ENCODE measurements at regions not wholly inside any gene's neighbourhood (a gene's known extent, or its start where the extent isn't known, plus 50 kb on each side); places are given as distances from the start of the nearest gene placed in this dataset.

- H3K4me3 ChIP-seq (replicated peaks in 1 of 3; ENCODE audit: insufficient read depth in 1 of 3, low read depth in 1 of 3, low read length in 3 of 3): no peak overlapping the region
- FAIRE-seq: no peak
- ChIA-PET CTCF (no interaction called here), POLR2A (no interaction called here)
- no peak overlapping the region for H3K4me2 ChIP-seq (ENCODE audit: insufficient read depth, low read length)
- no peak for TF ChIP-seq MAX (IDR thresholded peaks at IDR 0.05; ENCODE audit: insufficient read depth, insufficient read length)
- no peak for TF ChIP-seq CTCF (IDR thresholded peaks at IDR 0.05; ENCODE audit: extremely low read depth in 1 of 2, insufficient read depth in 1 of 2, low read depth in 1 of 2, low read length in 2 of 2)
- H3K36me3 ChIP-seq (ENCODE audit: control insufficient read depth in 2 of 2, extremely low read depth in 1 of 2, insufficient read depth in 2 of 2, low read length in 2 of 2): no peaks in the 10 kb centered on the region
- H3K4me1 ChIP-seq (ENCODE audit: control insufficient read depth, extremely low read depth, insufficient read depth, low read length): no peaks in the 10 kb centered on the region
- H3K27me3 ChIP-seq (ENCODE audit: control insufficient read depth in 2 of 2, insufficient read depth in 2 of 2, low read length in 2 of 2): no peaks in the 10 kb centered on the region
- H3K79me2 ChIP-seq (ENCODE audit: control insufficient read depth, insufficient read depth, low read length): no peaks in the 10 kb centered on the region
- no peak for DNase-seq (ENCODE audit: low read depth, low spot score)
- H3K9me1 ChIP-seq (replicated peaks; ENCODE audit: control insufficient read depth, extremely low read depth, insufficient read depth, low read length): no peaks in the 10 kb centered on the region
- H2AFZ ChIP-seq (ENCODE audit: low read depth, low read length): no peak overlapping the region
- H4K20me1 ChIP-seq (replicated peaks; ENCODE audit: control insufficient read depth, extremely low read depth, insufficient read depth, low read length): no peaks in the 10 kb centered on the region
- H3K9ac ChIP-seq (replicated peaks; ENCODE audit: extremely low read depth, insufficient read depth, low read length): no peak overlapping the region
- intact Hi-C loops (cut with micrococcal nuclease) (no loop called here), dilution Hi-C loops (cut with MboI; ENCODE audit: extremely low pct_ligation_motif_present, low sequenced_read_pairs) (no loop called here)
- BruUV-seq (replicated peaks): no TSS peak
- H3K9me3 ChIP-seq (replicated peaks; ENCODE audit: control insufficient read depth, insufficient read depth, low read length): peaks cover 1% of the 10 kb centered on the region
- no peak overlapping the region for H3K27ac ChIP-seq (ENCODE audit: insufficient read depth, low read depth, low read length)
Measured at GRCh38 chr2:116435648-116436047, 1378.8 kb upstream of the DDX18 start.

- Histone ChIP-seq H3K36me3 (ENCODE audit: control insufficient read depth in 2 of 2, extremely low read depth in 1 of 2, insufficient read depth in 2 of 2, low read length in 2 of 2) (no peaks in the 10 kb centered on the region), H3K4me1 (ENCODE audit: control insufficient read depth, extremely low read depth, insufficient read depth, low read length) (no peaks in the 10 kb centered on the region), H3K9ac (replicated peaks; ENCODE audit: extremely low read depth, insufficient read depth, low read length) (no peak overlapping the region), H3K27me3 (ENCODE audit: control insufficient read depth in 2 of 2, insufficient read depth in 2 of 2, low read length in 2 of 2) (no peaks in the 10 kb centered on the region), H3K4me3 (replicated peaks in 1 of 3; ENCODE audit: insufficient read depth in 1 of 3, low read depth in 1 of 3, low read length in 3 of 3) (no peak overlapping the region), H3K27ac (ENCODE audit: insufficient read depth, low read depth, low read length) (no peak overlapping the region), H3K79me2 (ENCODE audit: control insufficient read depth, insufficient read depth, low read length) (no peaks in the 10 kb centered on the region), H2AFZ (ENCODE audit: low read depth, low read length) (no peak overlapping the region), H3K9me3 (replicated peaks; ENCODE audit: control insufficient read depth, insufficient read depth, low read length) (peaks cover 3% of the 10 kb centered on the region), H3K4me2 (ENCODE audit: insufficient read depth, low read length) (no peak overlapping the region), H4K20me1 (replicated peaks; ENCODE audit: control insufficient read depth, extremely low read depth, insufficient read depth, low read length) (no peaks in the 10 kb centered on the region), H3K9me1 (replicated peaks; ENCODE audit: control insufficient read depth, extremely low read depth, insufficient read depth, low read length) (no peaks in the 10 kb centered on the region)
- POLR2A ChIA-PET: no interaction called here
- no peak for FAIRE-seq
- dilution Hi-C loops (cut with MboI; ENCODE audit: extremely low pct_ligation_motif_present, low sequenced_read_pairs): no loop called here
- no peak for DNase-seq (ENCODE audit: low read depth, low spot score)
- no peak for TF ChIP-seq CTCF (IDR thresholded peaks at IDR 0.05; ENCODE audit: extremely low read depth in 1 of 2, insufficient read depth in 1 of 2, low read depth in 1 of 2, low read length in 2 of 2)
- TF ChIP-seq MYC (IDR thresholded peaks at IDR 0.05; ENCODE audit: low read depth, low read length): no peak
- no peak for TF ChIP-seq POLR2AphosphoS5 (IDR thresholded peaks at IDR 0.05; ENCODE audit: insufficient read depth, low read depth, low read length)
- no peak for TF ChIP-seq MAX (IDR thresholded peaks at IDR 0.05; ENCODE audit: insufficient read depth, insufficient read length)
- no peak for TF ChIP-seq EZH2 (IDR thresholded peaks at IDR 0.05; ENCODE audit: borderline replicate concordance, low read depth, low read length, severe bottlenecking)
- no peak for TF ChIP-seq POLR2A (IDR thresholded peaks at IDR 0.05; ENCODE audit: low read depth, low read length)
- no peak for TF ChIP-seq FOS (IDR thresholded peaks at IDR 0.05; ENCODE audit: borderline replicate concordance, insufficient read depth, low read length)
- no peak for TF ChIP-seq JUN (IDR thresholded peaks at IDR 0.05; ENCODE audit: borderline replicate concordance, insufficient read depth, insufficient read length, low read depth)
- TF ChIP-seq GATA2 (IDR thresholded peaks at IDR 0.05; ENCODE audit: insufficient read depth, insufficient read length, low read depth, low read length): no peak
- CTCF ChIA-PET: no interaction called here
- intact Hi-C loops (cut with micrococcal nuclease): no loop called here
- BruUV-seq (replicated peaks): no TSS peak
Measured at GRCh38 chr2:116440104-116440653, 1374.3 kb upstream of the DDX18 start.
